Activated CD4-positive, alpha-beta T cell treated with anti-CD3 and anti-CD28 coated beads for 36 hours (primary cell): ENCODE measurements at regions not wholly inside any gene's neighbourhood (a gene's known extent, or its start where the extent isn't known, plus 50 kb on each side); places are given as distances from the start of the nearest gene placed in this dataset.

ENCODE experiments used
- ATAC-seq: fragments of 200-7000 bp; cut with Tn5 transposase; one replicate; pipeline ENCODE4 v1.10.0; 2021; ENCODE audit warnings: mild to moderate bottlenecking, moderate library complexity
- CTCF ChIA-PET: fragments of 350-600 bp; sonication (Branson Sonifier 250); formaldehyde crosslinking; loops from one replicate; lab custom pipeline; 2021; ENCODE audit warnings: antibody characterized with exemption; lab: Charles Lee
- POLR2A ChIA-PET: fragments of 350-600 bp; sonication (Branson Sonifier 250); formaldehyde crosslinking; loops from one replicate; lab custom pipeline; 2021; ENCODE audit warnings: antibody characterized with exemption, inconsistent platforms; lab: Charles Lee
- DNase-seq: peaks from one replicate; pipeline ENCODE4 v3.0.0-alpha.2; 2020
- H3K27ac Mint-ChIP-seq: one replicate; pipeline ENCODE4 v1.8.0; 2021; ENCODE audit warnings: mixed read lengths
- H3K27me3 Mint-ChIP-seq: one replicate; pipeline ENCODE4 v1.8.0; 2021; ENCODE audit warnings: mixed read lengths
- H3K36me3 Mint-ChIP-seq: one replicate; pipeline ENCODE4 v1.8.0; 2021; ENCODE audit warnings: low read depth, mixed read lengths
- H3K4me1 Mint-ChIP-seq: one replicate; pipeline ENCODE4 v1.8.0; 2021; ENCODE audit warnings: mixed read lengths
- H3K4me3 Mint-ChIP-seq: one replicate; pipeline ENCODE4 v1.8.0; 2021; ENCODE audit warnings: mild to moderate bottlenecking, moderate library complexity, mixed read lengths
- H3K9me3 Mint-ChIP-seq: one replicate; pipeline ENCODE4 v1.8.0; 2021; ENCODE audit warnings: low read depth, mixed read lengths
- intact Hi-C, 2 experiments: fragments of 100-400 bp; cut with DNase I in 1 of 2; cut with micrococcal nuclease in 1 of 2; formaldehyde crosslinking; loops; one replicate each; pipeline versions ENCODE4 v1.14.2 to v1.15.1; 2022 to 2024; cut with DNase I, micrococcal nuclease

DNA sequence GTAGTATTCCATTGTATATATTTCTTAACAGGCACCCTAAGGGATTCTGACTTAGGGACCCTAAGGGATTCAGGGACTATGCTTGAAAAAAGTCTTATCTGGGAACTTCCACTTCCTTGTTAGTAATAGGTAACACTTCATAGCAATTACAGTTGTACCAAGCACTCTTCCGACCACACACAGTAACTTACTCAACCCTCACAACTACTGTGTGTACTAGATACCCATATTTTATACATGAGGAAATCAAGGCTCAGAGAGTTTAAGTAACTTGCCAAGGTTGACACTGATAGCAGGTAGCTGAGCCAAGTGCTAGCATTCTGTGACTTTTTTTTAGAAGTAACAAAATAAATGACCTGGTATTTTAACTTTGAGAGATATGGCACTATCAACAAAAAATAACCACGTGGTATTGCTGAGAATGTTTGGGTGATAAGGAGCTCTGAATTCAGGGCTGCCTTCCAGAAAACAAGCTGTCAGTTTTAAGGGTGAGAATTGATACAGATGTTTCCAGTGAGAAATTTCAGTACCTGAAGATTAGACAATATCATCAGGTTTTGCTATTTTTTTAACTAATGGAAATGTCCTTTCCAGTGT is 210.3 kb upstream of the SUCLG2 start:
- H3K27me3 Mint-ChIP-seq, result no peaks in the 10 kb centered on the region
- CTCF ChIA-PET, result interaction anchor here (1.0 kb wide), 1 partner anchor 16 kb away, joined by 3 read pairs; no protein-coding TSS in a partner anchor
- intact Hi-C loops, result no loop called here
- ATAC-seq (no peak), DNase-seq (no peak)
- H3K9me3 Mint-ChIP-seq, result no peaks in the 10 kb centered on the region
- H3K36me3 Mint-ChIP-seq, result no peaks in the 10 kb centered on the region
- H3K27ac Mint-ChIP-seq, result no peak overlapping the region
- H3K4me3 Mint-ChIP-seq, result no peak overlapping the region
- POLR2A ChIA-PET, result no interaction called here
- H3K4me1 Mint-ChIP-seq, result no peaks in the 10 kb centered on the region

GRCh38 chr3:67863869-67864268 is 209.5 kb upstream of the SUCLG2 start:
- ChIA-PET POLR2A (no interaction called here), CTCF (no interaction called here)
- peaks cover 1% of the 10 kb centered on the region for H3K9me3 Mint-ChIP-seq
- intact Hi-C loops, result no loop called here
- ATAC-seq, result no peak
- no peaks in the 10 kb centered on the region for H3K4me1 Mint-ChIP-seq
- no peak for DNase-seq
- no peaks in the 10 kb centered on the region for H3K36me3 Mint-ChIP-seq
- H3K27me3 Mint-ChIP-seq, result no peaks in the 10 kb centered on the region
- H3K4me3 Mint-ChIP-seq, result no peak overlapping the region
- no peak overlapping the region for H3K27ac Mint-ChIP-seq

DNA sequence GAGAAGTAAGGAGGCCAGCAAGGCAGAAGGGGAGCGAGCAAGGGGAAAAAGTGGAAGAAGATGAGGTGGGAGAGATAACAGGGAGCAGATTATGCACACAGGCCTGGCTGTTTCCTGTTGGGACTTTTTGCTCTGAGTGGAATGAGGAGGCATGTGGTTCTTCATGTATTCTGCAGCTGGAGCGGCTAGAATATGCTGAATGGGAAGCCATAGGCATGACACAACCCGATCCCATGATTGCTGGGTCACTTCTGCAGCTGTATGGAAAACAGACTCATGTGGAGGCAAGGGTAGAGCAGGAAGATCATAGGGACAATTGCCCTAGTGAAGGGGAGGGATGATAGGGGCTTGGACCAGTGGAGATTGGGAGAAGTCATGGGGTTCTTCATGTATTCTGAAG is 206.0 kb upstream of the SUCLG2 start:
- no peak overlapping the region for H3K4me3 Mint-ChIP-seq
- H3K36me3 Mint-ChIP-seq, result no peaks in the 10 kb centered on the region
- ChIA-PET POLR2A (no interaction called here), CTCF (interaction anchor here (1.0 kb wide), 1 partner anchor 669 kb away, joined by 3 read pairs; no protein-coding TSS in a partner anchor)
- intact Hi-C loops, result no loop called here
- peaks cover 4% of the 10 kb centered on the region for H3K4me1 Mint-ChIP-seq
- no peak overlapping the region for H3K27ac Mint-ChIP-seq
- peaks cover 1% of the 10 kb centered on the region for H3K9me3 Mint-ChIP-seq
- H3K27me3 Mint-ChIP-seq, result no peaks in the 10 kb centered on the region
- no peak for DNase-seq
- no peak for ATAC-seq

- DNase-seq (no peak), ATAC-seq (no peak)
- no peak overlapping the region for H3K27ac Mint-ChIP-seq
- POLR2A ChIA-PET, result no interaction called here
- H3K36me3 Mint-ChIP-seq, result no peaks in the 10 kb centered on the region
- H3K4me1 Mint-ChIP-seq, result peaks cover 4% of the 10 kb centered on the region
- CTCF ChIA-PET, result no interaction called here
- peaks cover 1% of the 10 kb centered on the region for H3K9me3 Mint-ChIP-seq
- intact Hi-C loops, result no loop called here
- H3K4me3 Mint-ChIP-seq, result no peak overlapping the region
- H3K27me3 Mint-ChIP-seq, result no peaks in the 10 kb centered on the region
These were observed 204.1 kb upstream of the SUCLG2 start for GRCh38 chr3:67858492-67858891.

- Mint-ChIP-seq H3K27me3 (no peaks in the 10 kb centered on the region), H3K36me3 (no peaks in the 10 kb centered on the region), H3K4me1 (peaks cover 4% of the 10 kb centered on the region), H3K4me3 (no peak overlapping the region), H3K27ac (no peak overlapping the region), H3K9me3 (peaks cover 1% of the 10 kb centered on the region)
- ChIA-PET POLR2A (interaction anchor here (0.6 kb wide), 1 partner anchor 51 kb away, joined by 3 read pairs; no protein-coding TSS in a partner anchor), CTCF (interaction anchor here (0.7 kb wide), 1 partner anchor 262 kb away, joined by 3 read pairs; no protein-coding TSS in a partner anchor)
- intact Hi-C loops, result no loop called here
- no peak for ATAC-seq
- no peak for DNase-seq
These were observed 202.3 kb upstream of the SUCLG2 start for GRCh38 chr3:67856718-67857117.

- H3K27ac Mint-ChIP-seq, result no peak overlapping the region
- H3K4me1 Mint-ChIP-seq, result peaks cover 4% of the 10 kb centered on the region
- CTCF ChIA-PET, result no interaction called here
- DNase-seq (no peak), ATAC-seq (no peak)
- H3K9me3 Mint-ChIP-seq, result peaks cover 1% of the 10 kb centered on the region
- intact Hi-C loops, result no loop called here
- H3K4me3 Mint-ChIP-seq, result no peak overlapping the region
- no peaks in the 10 kb centered on the region for H3K27me3 Mint-ChIP-seq
- no peaks in the 10 kb centered on the region for H3K36me3 Mint-ChIP-seq
- POLR2A ChIA-PET, result no interaction called here
These were observed 200.3 kb upstream of the SUCLG2 start for GRCh38 chr3:67854663-67855062.

DNA sequence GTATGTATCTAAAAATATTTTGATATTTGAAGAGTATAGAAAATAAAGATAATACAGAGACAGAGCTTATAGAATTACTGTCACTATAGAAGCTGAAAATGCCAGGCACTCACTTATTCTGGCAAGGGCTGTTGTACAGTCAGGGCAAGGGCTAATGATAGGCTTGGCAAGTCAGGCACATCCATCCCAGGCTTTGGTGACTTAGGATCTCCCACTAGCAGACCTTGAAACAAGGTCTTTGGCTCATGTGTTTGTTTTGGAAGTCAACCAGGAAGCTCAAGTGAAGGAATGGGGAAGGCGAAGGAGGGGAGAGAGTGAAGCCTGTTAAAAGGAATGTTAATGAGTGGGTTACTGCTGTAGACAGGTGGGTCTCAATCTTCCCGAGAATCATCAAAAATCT is 199.1 kb upstream of the SUCLG2 start:
- DNase-seq (no peak), ATAC-seq (no peak)
- no peak overlapping the region for H3K27ac Mint-ChIP-seq
- H3K4me1 Mint-ChIP-seq, result peaks cover 1% of the 10 kb centered on the region
- H3K36me3 Mint-ChIP-seq, result no peaks in the 10 kb centered on the region
- intact Hi-C loops, result no loop called here
- H3K4me3 Mint-ChIP-seq, result no peak overlapping the region
- ChIA-PET CTCF (interaction anchor here (1.0 kb wide), 2 partner anchors 87 to 557 kb away, joined by 3 to 4 read pairs; no protein-coding TSS in a partner anchor), POLR2A (no interaction called here)
- no peaks in the 10 kb centered on the region for H3K27me3 Mint-ChIP-seq
- no peaks in the 10 kb centered on the region for H3K9me3 Mint-ChIP-seq

GRCh38 chr3:67848299-67848698 is 193.9 kb upstream of the SUCLG2 start:
- no peaks in the 10 kb centered on the region for H3K36me3 Mint-ChIP-seq
- ChIA-PET CTCF (interaction anchor here (0.6 to 1.1 kb wide), 2 partner anchors 16 to 278 kb away, joined by 3 read pairs; no protein-coding TSS in a partner anchor), POLR2A (no interaction called here)
- no peak overlapping the region for H3K27ac Mint-ChIP-seq
- no peaks in the 10 kb centered on the region for H3K9me3 Mint-ChIP-seq
- H3K4me1 Mint-ChIP-seq, result no peaks in the 10 kb centered on the region
- ATAC-seq (no peak), DNase-seq (no peak)
- H3K4me3 Mint-ChIP-seq, result no peak overlapping the region
- intact Hi-C loops, result no loop called here
- H3K27me3 Mint-ChIP-seq, result no peaks in the 10 kb centered on the region

DNA sequence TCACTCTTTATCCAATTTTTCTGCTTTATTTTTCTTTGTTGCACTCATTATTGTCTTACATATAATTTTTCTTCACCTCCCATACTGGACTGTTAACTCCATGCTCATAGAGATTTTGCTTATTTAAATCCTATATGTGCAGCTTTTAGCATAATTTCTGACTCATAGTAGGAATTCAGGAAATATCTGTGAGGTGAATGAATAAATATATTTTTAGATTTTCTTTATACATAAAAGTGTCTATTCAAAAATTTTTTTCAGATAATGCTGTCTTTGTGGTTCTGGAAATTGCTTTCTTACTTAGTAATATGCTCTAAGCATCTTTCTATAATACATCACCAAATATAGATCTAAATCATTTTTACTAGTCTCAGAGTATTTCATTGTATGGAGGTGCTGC is 191.8 kb upstream of the SUCLG2 start:
- intact Hi-C loops, result no loop called here
- Mint-ChIP-seq H3K27ac (no peak overlapping the region), H3K4me1 (no peaks in the 10 kb centered on the region), H3K36me3 (no peaks in the 10 kb centered on the region), H3K9me3 (no peaks in the 10 kb centered on the region), H3K4me3 (no peak overlapping the region), H3K27me3 (no peaks in the 10 kb centered on the region)
- ChIA-PET POLR2A (no interaction called here), CTCF (interaction anchor here (0.7 kb wide), 1 partner anchor 732 kb away, joined by 3 read pairs; no protein-coding TSS in a partner anchor)
- ATAC-seq, result no peak
- no peak for DNase-seq

GRCh38 chr3:67832817-67833216 is 178.4 kb upstream of the SUCLG2 start:
- Mint-ChIP-seq H3K36me3 (no peaks in the 10 kb centered on the region), H3K27me3 (no peaks in the 10 kb centered on the region), H3K9me3 (peaks cover 24% of the 10 kb centered on the region), H3K4me3 (no peak overlapping the region), H3K27ac (no peak overlapping the region), H3K4me1 (no peaks in the 10 kb centered on the region)
- ATAC-seq (no peak), DNase-seq (no peak)
- ChIA-PET CTCF (no interaction called here), POLR2A (no interaction called here)
- intact Hi-C loops, result no loop called here

DNA sequence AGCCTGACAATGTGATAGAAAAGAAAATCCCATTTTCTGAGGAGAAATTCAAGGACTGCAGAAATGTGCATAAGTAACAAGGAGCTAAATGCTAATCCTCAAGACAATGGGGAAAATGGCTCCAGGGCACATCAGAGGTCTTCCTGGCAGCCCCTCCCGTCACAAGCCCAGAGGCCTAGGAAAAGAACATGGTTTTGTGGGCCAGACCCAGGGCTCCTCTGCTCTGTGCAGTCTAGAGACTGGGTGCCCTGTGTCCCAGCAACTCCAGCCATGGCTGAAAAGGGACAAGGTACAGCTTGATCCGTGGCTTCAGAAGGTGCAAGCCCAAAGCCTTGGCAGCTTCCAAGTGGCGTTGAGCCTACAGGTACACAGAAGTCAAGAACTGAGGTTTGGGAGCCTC is 176.8 kb upstream of the SUCLG2 start:
- no peak for DNase-seq
- ATAC-seq, result no peak
- intact Hi-C loops, result no loop called here
- ChIA-PET CTCF (no interaction called here), POLR2A (no interaction called here)
- Mint-ChIP-seq H3K36me3 (no peaks in the 10 kb centered on the region), H3K4me3 (no peak overlapping the region), H3K9me3 (peaks cover 24% of the 10 kb centered on the region), H3K27ac (no peak overlapping the region), H3K4me1 (no peaks in the 10 kb centered on the region), H3K27me3 (no peaks in the 10 kb centered on the region)

DNA sequence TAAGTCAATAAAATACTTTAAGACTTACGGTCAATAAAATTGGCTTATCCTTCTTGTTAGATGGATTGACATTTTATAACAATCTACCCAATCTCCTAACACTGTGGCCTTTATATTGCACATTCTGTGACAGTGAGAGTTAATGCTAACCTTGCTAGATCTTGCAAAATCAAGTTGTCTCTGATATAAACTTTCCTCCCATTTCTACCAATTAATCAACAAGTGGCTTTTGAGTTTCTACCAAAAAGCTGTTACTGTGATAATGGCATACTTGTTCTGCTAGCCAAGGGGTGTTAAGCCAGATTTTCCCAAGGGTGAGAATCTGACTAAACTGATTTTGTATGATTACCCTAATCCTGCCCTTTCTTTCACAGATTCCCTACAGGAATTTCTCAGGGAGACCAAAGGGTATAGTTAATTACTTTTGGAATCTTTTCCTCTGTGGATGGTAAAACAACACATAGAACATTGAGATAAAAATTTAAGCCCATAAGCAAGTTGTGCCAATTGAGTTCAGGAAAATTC is 174.1 kb upstream of the SUCLG2 start:
- intact Hi-C loops, result no loop called here
- Mint-ChIP-seq H3K27ac (no peak overlapping the region), H3K4me1 (no peaks in the 10 kb centered on the region), H3K9me3 (peaks cover 11% of the 10 kb centered on the region), H3K27me3 (no peaks in the 10 kb centered on the region), H3K36me3 (no peaks in the 10 kb centered on the region), H3K4me3 (no peak overlapping the region)
- ChIA-PET POLR2A (no interaction called here), CTCF (no interaction called here)
- DNase-seq (no peak), ATAC-seq (no peak)
